HG03521 (cell line): ENCODE measurements at regions not wholly inside any gene's neighbourhood (a gene's known extent, or its start where the extent isn't known, plus 50 kb on each side); places are given as distances from the start of the nearest gene placed in this dataset.
"Not testable (repeated sequence)": the region's sequence is repeated elsewhere in the genome, so short reads cannot be mapped to it uniquely, and the experiment has no call there.

Experiments
- ATAC-seq: cut with Tn5 transposase; IDR thresholded peaks from one replicate; pipeline ENCODE4 v1.9.1; 2021; ENCODE audit warnings: mild to moderate bottlenecking, moderate library complexity; ENCODE audit not compliant: unreplicated experiment

GRCh38 chrX:43349363-43349762, 306.7 kb upstream of the MAOA start:
- no peak for ATAC-seq

GRCh38 chrX:43350935-43351334, 305.2 kb upstream of the MAOA start:
- no peak for ATAC-seq

GRCh38 chrX:43357741-43358140, 298.4 kb upstream of the MAOA start:
- no peak for ATAC-seq

GRCh38 chrX:43373032-43373431, 283.1 kb upstream of the MAOA start:
- ATAC-seq: no peak

GRCh38 chrX:43375136-43375535, 281.0 kb upstream of the MAOA start:
- no peak for ATAC-seq

GRCh38 chrX:43380704-43381103, 275.4 kb upstream of the MAOA start:
- ATAC-seq: no peak

- ATAC-seq: no peak
Observed at GRCh38 chrX:43386875-43387274, 269.2 kb upstream of the MAOA start.

GRCh38 chrX:43405191-43405590, 250.9 kb upstream of the MAOA start:
- no peak for ATAC-seq

GRCh38 chrX:43423876-43424275, 232.2 kb upstream of the MAOA start:
- no peak for ATAC-seq

GRCh38 chrX:43436517-43436916, 219.6 kb upstream of the MAOA start:
- no peak for ATAC-seq

- no peak for ATAC-seq
Observed at GRCh38 chrX:43446752-43447151, 209.3 kb upstream of the MAOA start.

- no peak for ATAC-seq
Observed at GRCh38 chrX:43448688-43449087, 207.4 kb upstream of the MAOA start.

- no peak for ATAC-seq
Observed at GRCh38 chrX:43450355-43450754, 205.7 kb upstream of the MAOA start.

- ATAC-seq: not testable (repeated sequence)
Observed at GRCh38 chrX:43451976-43452686, 204.0 kb upstream of the MAOA start.

- no peak for ATAC-seq
Observed at GRCh38 chrX:43456063-43456462, 200.0 kb upstream of the MAOA start.

GRCh38 chrX:43456906-43457305, 199.2 kb upstream of the MAOA start:
- no peak for ATAC-seq

GRCh38 chrX:43467608-43468234, 188.4 kb upstream of the MAOA start:
- no peak for ATAC-seq

- ATAC-seq: no peak
Observed at GRCh38 chrX:43469391-43470054, 186.6 kb upstream of the MAOA start.

GRCh38 chrX:43474321-43474720, 181.8 kb upstream of the MAOA start:
- no peak for ATAC-seq

GRCh38 chrX:43479070-43479469, 177.0 kb upstream of the MAOA start:
- no peak for ATAC-seq

- no peak for ATAC-seq
Observed at GRCh38 chrX:43479850-43480249, 176.2 kb upstream of the MAOA start.

GRCh38 chrX:43481576-43481975, 174.5 kb upstream of the MAOA start:
- ATAC-seq: no peak
